ENCODE measurements at regions not wholly inside any gene's neighbourhood (a gene's known extent, or its start where the extent isn't known, plus 50 kb on each side); places are given as distances from the start of the nearest gene placed in this dataset.
"Not testable (repeated sequence)": the region's sequence is repeated elsewhere in the genome, so short reads cannot be mapped to it uniquely, and the experiment has no call there.

GRCh38 chr6:14408446-14408845 lies 290.9 kb downstream of the CD83 start:
- no peak for DNase-seq (ENCODE audit: low spot score)
- intact Hi-C loops (cut with DNase I) = no loop called here

- intact Hi-C loops (cut with DNase I) = no loop called here
- no peak for DNase-seq (ENCODE audit: low spot score)
Observed at GRCh38 chr6:14412026-14412425, 294.5 kb downstream of the CD83 start.

GRCh38 chr6:14415452-14415851 lies 297.9 kb downstream of the CD83 start:
- intact Hi-C loops (cut with DNase I) = no loop called here

DNA sequence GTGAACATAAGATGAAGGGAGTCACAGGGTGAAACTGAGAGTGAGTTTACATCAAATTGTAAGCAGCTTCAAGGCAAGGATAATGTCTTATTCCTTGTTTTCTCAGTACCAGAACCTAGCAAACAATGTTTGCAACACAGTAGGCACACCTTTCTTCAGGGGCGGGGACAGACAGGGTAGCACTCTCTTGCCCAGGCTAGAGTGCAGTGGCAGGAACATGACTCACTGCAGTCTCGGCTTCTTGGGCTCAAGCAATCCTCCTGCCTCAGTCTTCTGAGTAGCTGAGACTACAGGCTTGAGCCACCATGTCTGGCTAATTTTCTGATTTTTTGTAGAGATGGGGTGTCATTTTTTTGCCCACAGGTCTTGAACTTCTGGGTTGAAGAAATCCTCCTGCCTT lies 299.8 kb downstream of the CD83 start:
- intact Hi-C loops (cut with DNase I) = no loop called here
- no peak for DNase-seq (ENCODE audit: low spot score)

More at GRCh38 chr6:14415452-14415851, 297.9 kb downstream of the CD83 start:
- no peak for DNase-seq (ENCODE audit: low spot score)

- DNase-seq (ENCODE audit: low spot score); intact Hi-C loops (cut with DNase I): not testable (repeated sequence)
Observed at GRCh38 chr6:14419224-14419623, 301.7 kb downstream of the CD83 start.

GRCh38 chr6:14422061-14422460 lies 304.5 kb downstream of the CD83 start:
- intact Hi-C loops (cut with DNase I) = loop anchor here (5.0 kb wide), 1 partner anchor 215 kb away; no protein-coding TSS in a partner anchor
- no peak for DNase-seq (ENCODE audit: low spot score)

DNA sequence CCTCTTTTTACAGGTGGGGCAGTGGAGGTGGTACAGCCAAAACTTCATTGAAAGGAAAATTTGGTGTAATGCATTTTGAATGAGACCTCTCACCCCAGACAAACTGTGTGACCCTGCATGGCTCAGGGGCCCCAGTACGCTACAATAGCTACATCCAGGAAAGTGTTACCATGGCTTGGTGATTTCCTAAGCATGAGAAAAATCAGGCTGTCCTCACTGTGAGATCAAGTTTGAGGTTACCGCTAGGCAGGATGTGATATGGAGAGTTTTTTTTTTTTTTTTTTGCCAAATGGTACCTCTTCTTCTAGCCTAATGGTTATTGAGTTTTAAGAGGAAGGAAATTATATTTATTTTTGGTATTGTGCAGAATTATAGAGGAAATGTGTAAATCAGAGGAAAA lies 305.3 kb downstream of the CD83 start:
- DNase-seq (ENCODE audit: low spot score) = no peak
- intact Hi-C loops (cut with DNase I) = loop anchor here (5.0 kb wide), 1 partner anchor 214 kb away; no protein-coding TSS in a partner anchor

DNA sequence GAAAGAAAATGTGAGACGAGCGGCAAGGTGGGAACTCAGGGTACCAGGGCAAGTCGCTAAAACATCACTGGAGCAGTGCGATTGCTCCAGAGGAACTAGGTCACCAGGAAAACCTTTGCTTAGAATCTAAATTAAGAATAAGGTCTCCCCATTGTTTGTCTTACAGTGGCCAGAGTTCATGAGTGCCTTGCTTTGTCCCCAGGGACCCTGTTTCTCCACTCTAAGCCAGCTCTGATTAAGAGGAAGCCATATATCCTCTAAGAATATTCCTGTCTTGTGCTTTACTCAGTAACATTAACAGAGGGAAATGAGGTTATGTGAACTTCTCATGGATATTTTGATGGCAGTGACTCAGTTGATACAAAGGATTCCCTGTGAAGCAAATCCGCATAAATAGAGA lies 305.8 kb downstream of the CD83 start:
- intact Hi-C loops (cut with DNase I) = loop anchor here (5.0 kb wide), 1 partner anchor 214 kb away; no protein-coding TSS in a partner anchor
- DNase-seq (ENCODE audit: low spot score) = no peak

DNA sequence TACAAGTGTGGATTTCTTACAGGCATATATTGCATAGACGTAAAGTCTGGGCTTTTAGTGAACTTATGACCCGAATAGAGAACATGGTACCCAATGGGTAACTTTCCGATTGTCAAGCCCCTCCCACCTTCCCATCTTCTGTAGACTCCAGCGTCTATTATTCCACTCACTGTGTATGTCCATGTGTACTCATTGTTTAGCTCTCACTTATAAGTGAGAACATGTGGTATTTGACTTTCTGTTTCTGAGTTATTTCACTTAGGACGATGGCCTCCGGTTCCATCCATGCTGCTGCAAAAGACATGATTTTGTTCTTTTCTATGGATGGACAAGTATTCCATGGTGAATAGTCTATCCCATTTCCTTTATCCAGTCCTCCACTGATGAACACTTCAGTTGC lies 306.4 kb downstream of the CD83 start:
- intact Hi-C loops (cut with DNase I) = loop anchor here (5.0 kb wide), 1 partner anchor 213 kb away; no protein-coding TSS in a partner anchor
- no peak for DNase-seq (ENCODE audit: low spot score)

DNA sequence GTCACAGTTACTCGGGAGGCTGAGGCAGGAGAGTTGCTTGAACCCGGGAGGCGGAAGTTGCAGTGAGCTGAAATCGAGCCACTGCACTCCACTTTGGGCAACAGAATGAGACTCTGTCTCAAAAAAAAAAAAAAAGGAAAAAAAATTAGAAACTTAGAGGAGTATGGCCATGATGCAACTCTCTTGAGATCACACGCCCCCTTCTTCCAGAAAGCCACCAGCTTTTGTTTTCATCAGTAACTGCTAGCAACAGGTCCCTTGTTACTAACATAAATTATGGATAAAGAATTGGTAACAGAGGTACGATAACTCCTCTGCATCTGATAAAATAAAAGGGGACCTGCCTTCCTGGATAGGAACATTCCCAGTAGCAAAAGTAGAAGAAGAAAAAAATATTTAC lies 308.2 kb downstream of the CD83 start:
- intact Hi-C loops (cut with DNase I) = no loop called here
- no peak for DNase-seq (ENCODE audit: low spot score)

GRCh38 chr6:14426281-14426680 lies 308.7 kb downstream of the CD83 start:
- DNase-seq (ENCODE audit: low spot score) = no peak
- intact Hi-C loops (cut with DNase I) = no loop called here

GRCh38 chr6:14428269-14428668 lies 310.7 kb downstream of the CD83 start:
- intact Hi-C loops (cut with DNase I) = no loop called here
- DNase-seq (ENCODE audit: low spot score) = no peak

GRCh38 chr6:14429396-14429795 lies 311.8 kb downstream of the CD83 start:
- intact Hi-C loops (cut with DNase I) = no loop called here
- no peak for DNase-seq (ENCODE audit: low spot score)

DNA sequence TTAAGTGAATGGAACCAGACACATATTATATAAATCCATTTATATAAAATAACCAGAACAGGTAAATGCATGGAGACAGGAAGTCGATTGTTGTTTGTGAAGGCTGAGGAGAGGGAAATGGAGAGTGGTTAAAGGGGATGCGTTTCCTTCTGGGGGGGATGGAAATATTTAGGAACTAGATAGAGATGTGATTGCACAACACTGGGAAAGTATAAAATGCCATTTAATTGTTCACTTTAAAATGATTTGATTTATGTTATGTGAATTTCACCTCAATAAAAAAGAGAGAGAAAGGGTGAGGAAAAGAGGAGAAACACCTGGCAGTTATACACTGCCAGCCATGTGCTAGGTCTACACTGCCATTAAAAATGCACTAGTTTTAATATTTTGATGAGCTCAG lies 312.6 kb downstream of the CD83 start:
- no peak for DNase-seq (ENCODE audit: low spot score)
- intact Hi-C loops (cut with DNase I) = no loop called here

GRCh38 chr6:14431385-14432330 lies 314.1 kb downstream of the CD83 start:
- DNase-seq (ENCODE audit: low spot score) = no peak
- intact Hi-C loops (cut with DNase I) = no loop called here

GRCh38 chr6:14434916-14435690 lies 317.5 kb downstream of the CD83 start:
- intact Hi-C loops (cut with DNase I) = no loop called here
- no peak for DNase-seq (ENCODE audit: low spot score)

GRCh38 chr6:14436592-14437132 lies 319.1 kb downstream of the CD83 start:
- intact Hi-C loops (cut with DNase I) = no loop called here
- DNase-seq (ENCODE audit: low spot score) = no peak

DNA sequence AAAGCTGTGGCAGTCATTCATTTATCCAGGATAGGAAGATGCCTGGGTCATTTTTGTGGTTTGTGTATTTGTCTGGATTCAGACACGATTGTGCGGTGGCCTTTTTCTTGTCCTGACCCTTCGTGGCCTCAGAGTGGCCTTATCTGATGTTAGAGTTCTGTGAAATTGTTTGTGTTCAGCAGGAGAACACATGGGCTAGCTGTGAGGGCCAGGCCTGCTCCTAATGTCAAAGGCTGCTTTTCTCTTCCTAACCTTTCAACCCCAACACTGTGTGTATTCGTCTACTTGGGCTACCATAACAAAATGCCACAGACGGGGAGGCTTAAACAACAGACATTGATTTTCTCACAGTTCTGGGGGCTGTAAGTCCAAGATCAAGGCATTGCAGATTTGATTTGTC lies 321.8 kb downstream of the CD83 start:
- intact Hi-C loops (cut with DNase I) = no loop called here
- no peak for DNase-seq (ENCODE audit: low spot score)

- intact Hi-C loops (cut with DNase I) = no loop called here
Observed at GRCh38 chr6:14440215-14440910, 322.8 kb downstream of the CD83 start.

More at GRCh38 chr6:14440215-14440910, 322.8 kb downstream of the CD83 start:
- DNase-seq (ENCODE audit: low spot score) = no peak

Data from cardiac septum (tissue), 1 donor.